Gastroesophageal sphincter (tissue), 3 donors: ENCODE measurements at regions not wholly inside any gene's neighbourhood (a gene's known extent, or its start where the extent isn't known, plus 50 kb on each side); places are given as distances from the start of the nearest gene placed in this dataset.

ENCODE experiments used
- POLR2A ChIP-seq, 2 donors: fragments of 450-650 bp; IDR thresholded peaks; one replicate each; pipeline ENCODE4 v1.6.1; 2017; ENCODE audit warnings: antibody characterized with exemption in 2 of 2, mild to moderate bottlenecking in 2 of 2, moderate library complexity in 1 of 2
- TF ChIP-seq, protein P1 (sequence below), 4 experiments: fragments of 200-600 bp in 2 of 4; fragments of 450-650 bp in 2 of 4; sonication (generic) in 1 of 4; IDR thresholded peaks; one replicate each; pipeline ENCODE4 v1.5.1; 2017 to 2019; ENCODE audit warnings: antibody characterized with exemption in 4 of 4, mild to moderate bottlenecking in 2 of 4, moderate library complexity in 2 of 4

DNA sequence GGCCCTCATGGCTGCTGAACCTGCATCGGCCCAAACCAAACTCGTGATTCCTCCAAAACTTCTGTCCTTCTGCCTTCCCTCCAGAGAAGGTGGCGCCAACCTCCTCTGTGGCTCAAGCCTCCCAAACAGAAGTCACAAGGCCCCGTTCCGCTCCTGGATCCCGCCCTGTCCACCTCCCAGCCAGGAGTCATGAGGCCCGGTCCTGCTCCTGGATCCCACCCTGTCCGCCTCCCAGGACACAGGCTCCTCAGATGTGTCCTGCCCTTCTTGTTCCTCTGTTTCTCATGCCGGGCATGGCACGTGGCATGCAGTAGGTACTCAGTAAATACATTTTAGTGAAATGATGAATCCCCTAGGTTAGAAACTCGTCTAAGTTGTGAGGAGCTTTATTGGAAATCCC, 94.2 kb upstream of the SFSWAP start:
- TF ChIP-seq, protein P1, sequence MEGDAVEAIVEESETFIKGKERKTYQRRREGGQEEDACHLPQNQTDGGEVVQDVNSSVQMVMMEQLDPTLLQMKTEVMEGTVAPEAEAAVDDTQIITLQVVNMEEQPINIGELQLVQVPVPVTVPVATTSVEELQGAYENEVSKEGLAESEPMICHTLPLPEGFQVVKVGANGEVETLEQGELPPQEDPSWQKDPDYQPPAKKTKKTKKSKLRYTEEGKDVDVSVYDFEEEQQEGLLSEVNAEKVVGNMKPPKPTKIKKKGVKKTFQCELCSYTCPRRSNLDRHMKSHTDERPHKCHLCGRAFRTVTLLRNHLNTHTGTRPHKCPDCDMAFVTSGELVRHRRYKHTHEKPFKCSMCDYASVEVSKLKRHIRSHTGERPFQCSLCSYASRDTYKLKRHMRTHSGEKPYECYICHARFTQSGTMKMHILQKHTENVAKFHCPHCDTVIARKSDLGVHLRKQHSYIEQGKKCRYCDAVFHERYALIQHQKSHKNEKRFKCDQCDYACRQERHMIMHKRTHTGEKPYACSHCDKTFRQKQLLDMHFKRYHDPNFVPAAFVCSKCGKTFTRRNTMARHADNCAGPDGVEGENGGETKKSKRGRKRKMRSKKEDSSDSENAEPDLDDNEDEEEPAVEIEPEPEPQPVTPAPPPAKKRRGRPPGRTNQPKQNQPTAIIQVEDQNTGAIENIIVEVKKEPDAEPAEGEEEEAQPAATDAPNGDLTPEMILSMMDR (IDR thresholded peaks at IDR 0.05) = no peak
- no peak for TF ChIP-seq POLR2A (IDR thresholded peaks at IDR 0.05)
